Thyroid gland (tissue), 4 donors: ENCODE measurements at regions not wholly inside any gene's neighbourhood (a gene's known extent, or its start where the extent isn't known, plus 50 kb on each side); places are given as distances from the start of the nearest gene placed in this dataset.

Source experiments
- DNase-seq, 2 donors: peaks; one replicate each; pipeline ENCODE4 v3.0.0-alpha.2; 2019
- H3K27ac ChIP-seq, 3 donors: fragments of 200-600 bp; sonication (generic); 1 replicate in 2 of 3; 2 replicates in 1 of 3; pipeline ENCODE4 v1.5.1; 2016 to 2019; ENCODE audit warnings: mild to moderate bottlenecking in 1 of 3, moderate library complexity in 1 of 3
- H3K27me3 ChIP-seq: fragments of 200-600 bp; sonication (generic); one replicate; pipeline ENCODE4 v1.5.1; 2019
- H3K36me3 ChIP-seq, 2 donors: fragments of 200-600 bp; sonication (generic); one replicate each; pipeline ENCODE4 v1.5.1; 2016 to 2019
- H3K4me1 ChIP-seq, 2 donors: fragments of 200-600 bp; sonication (generic); one replicate each; pipeline ENCODE4 v1.5.1; 2017 to 2019
- H3K4me3 ChIP-seq, 3 donors: fragments of 200-600 bp; sonication (generic); replicated peaks in 1 of 3; 1 replicate in 2 of 3; 2 replicates in 1 of 3; pipeline ENCODE4 v1.5.1; 2016; ENCODE audit warnings: mild to moderate bottlenecking in 1 of 3
- H3K9me3 ChIP-seq: fragments of 200-600 bp; sonication (generic); one replicate; pipeline ENCODE4 v1.5.1; 2017
- CTCF ChIP-seq, 6 experiments: fragments of 200-600 bp in 3 of 6; fragments of 450-650 bp in 3 of 6; sonication (generic) in 3 of 6; IDR thresholded peaks; one replicate each; pipeline ENCODE4 v1.5.1; 2016 to 2019; ENCODE audit warnings: antibody characterized with exemption in 6 of 6, mild to moderate bottlenecking in 2 of 6, inconsistent platforms in 1 of 6, moderate library complexity in 1 of 6
- POLR2A ChIP-seq, 2 donors: fragments of 450-650 bp; IDR thresholded peaks; one replicate each; pipeline ENCODE4 v1.6.1; 2017; ENCODE audit warnings: antibody characterized with exemption in 2 of 2, mild to moderate bottlenecking in 2 of 2, moderate library complexity in 1 of 2
- WGBS, 2 donors: methylation state at CpG; one replicate each; pipeline ENCODE4 v1.1.5; 2017; 5-methylcytosine and 5-hydroxymethylcytosine counted together
- intact Hi-C: fragments of 100-400 bp; cut with DNase I; formaldehyde crosslinking; loops from one replicate; pipeline ENCODE4 v1.15.1; 2023

- H3K4me1 ChIP-seq = no peaks in the 10 kb centered on the region
- H3K36me3 ChIP-seq = no peaks in the 10 kb centered on the region
- H3K9me3 ChIP-seq = no peaks in the 10 kb centered on the region
- intact Hi-C loops = no loop called here
- TF ChIP-seq CTCF (IDR thresholded peaks at IDR 0.05) (no peak), POLR2A (IDR thresholded peaks at IDR 0.05) (no peak)
- H3K27me3 ChIP-seq = no peaks in the 10 kb centered on the region
- H3K27ac ChIP-seq = no peak overlapping the region
- 82 to 87% methylated on average over 4 of the region's 4 CpGs for WGBS, 2 donors
- no peak for DNase-seq
- H3K4me3 ChIP-seq = no peak overlapping the region
Observed at GRCh38 chr14:29459969-29460560, 467.6 kb downstream of the PRKD1 start.

DNA sequence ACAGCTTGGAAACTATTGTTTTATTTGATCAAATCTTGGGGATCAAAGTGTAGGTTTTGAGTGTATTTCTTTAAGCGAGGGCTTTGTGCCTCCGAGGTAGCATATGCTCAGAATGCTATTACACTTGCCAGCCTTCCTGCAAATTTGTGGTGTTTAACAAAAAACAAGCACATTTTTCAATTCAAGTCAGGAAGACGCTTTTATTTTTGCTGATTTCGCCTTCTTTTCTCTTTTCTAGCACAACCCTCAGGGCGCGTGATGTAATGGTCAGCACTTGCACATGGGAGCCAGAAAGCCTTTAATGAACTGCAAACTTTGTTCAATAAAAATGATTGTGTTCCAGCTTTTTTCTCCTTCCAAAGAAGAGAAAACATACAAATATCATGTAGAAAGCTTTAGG is 466.5 kb downstream of the PRKD1 start:
- Histone ChIP-seq H3K27me3 (no peaks in the 10 kb centered on the region), H3K4me3 (no peak overlapping the region), H3K9me3 (no peaks in the 10 kb centered on the region), H3K4me1 (no peaks in the 10 kb centered on the region), H3K27ac (no peak overlapping the region), H3K36me3 (no peaks in the 10 kb centered on the region)
- intact Hi-C loops = no loop called here
- DNase-seq = no peak
- WGBS, 2 donors = 75 to 76% methylated on average over 6 of the region's 6 CpGs
- no peak for TF ChIP-seq POLR2A (IDR thresholded peaks at IDR 0.05)
- no peak for TF ChIP-seq CTCF (IDR thresholded peaks at IDR 0.05)

DNA sequence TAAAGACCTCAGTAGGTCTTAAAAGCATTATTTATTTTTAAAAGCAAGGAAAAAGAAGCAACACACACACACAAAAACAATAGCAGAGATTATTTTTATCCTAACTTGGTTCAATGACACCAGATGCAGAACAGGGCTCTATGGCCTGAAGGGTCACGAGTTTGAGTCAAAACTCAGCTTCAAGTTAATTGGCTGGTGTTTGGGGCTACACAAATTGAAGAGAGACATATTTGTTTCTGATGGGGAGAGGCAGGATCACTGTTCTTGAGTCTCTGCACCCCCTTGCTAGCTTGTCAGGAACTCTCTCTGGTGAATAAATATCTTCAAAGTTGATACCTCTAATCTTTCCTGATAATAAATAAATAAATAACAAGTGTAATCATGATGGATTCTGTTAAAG is 466.1 kb downstream of the PRKD1 start:
- Histone ChIP-seq H3K36me3 (no peaks in the 10 kb centered on the region), H3K27ac (no peak overlapping the region), H3K27me3 (no peaks in the 10 kb centered on the region), H3K9me3 (no peaks in the 10 kb centered on the region), H3K4me1 (no peaks in the 10 kb centered on the region), H3K4me3 (no peak overlapping the region)
- intact Hi-C loops = no loop called here
- DNase-seq = no peak
- TF ChIP-seq CTCF (IDR thresholded peaks at IDR 0.05) (no peak), POLR2A (IDR thresholded peaks at IDR 0.05) (no peak)
- 59 to 71% methylated on average over 1 of the region's 1 CpG for WGBS, 2 donors

GRCh38 chr14:29462321-29462720 is 465.3 kb downstream of the PRKD1 start:
- no peaks in the 10 kb centered on the region for H3K27me3 ChIP-seq
- DNase-seq = no peak
- intact Hi-C loops = no loop called here
- H3K27ac ChIP-seq = no peak overlapping the region
- no peak for TF ChIP-seq CTCF (IDR thresholded peaks at IDR 0.05)
- TF ChIP-seq POLR2A (IDR thresholded peaks at IDR 0.05) = no peak
- no peak overlapping the region for H3K4me3 ChIP-seq
- no peaks in the 10 kb centered on the region for H3K36me3 ChIP-seq
- H3K4me1 ChIP-seq = no peaks in the 10 kb centered on the region
- H3K9me3 ChIP-seq = no peaks in the 10 kb centered on the region
- WGBS, 2 donors = 83% methylated on average over 1 of the region's 1 CpG

DNA sequence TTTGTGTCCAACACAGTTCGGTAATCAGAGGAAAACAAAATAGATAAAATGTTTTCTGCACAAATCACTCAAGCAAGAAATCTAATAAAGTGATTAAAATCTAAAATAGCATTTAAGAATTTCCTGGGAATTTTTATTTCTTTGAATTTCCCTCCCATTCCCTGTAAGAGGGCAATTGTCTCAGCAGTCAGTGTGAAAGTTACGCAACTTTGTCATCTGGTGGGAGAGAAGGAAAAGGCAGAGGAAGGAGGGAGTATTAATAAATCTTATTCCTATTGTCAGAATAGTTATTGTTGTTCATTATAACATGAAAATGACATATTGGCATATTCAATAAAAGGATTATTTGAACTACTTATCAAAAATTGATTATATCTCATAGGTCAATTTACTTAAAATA is 464.9 kb downstream of the PRKD1 start:
- DNase-seq = no peak
- TF ChIP-seq CTCF (IDR thresholded peaks at IDR 0.05) (no peak), POLR2A (IDR thresholded peaks at IDR 0.05) (no peak)
- Histone ChIP-seq H3K4me3 (no peak overlapping the region), H3K9me3 (no peaks in the 10 kb centered on the region), H3K27me3 (no peaks in the 10 kb centered on the region), H3K36me3 (no peaks in the 10 kb centered on the region), H3K27ac (no peak overlapping the region), H3K4me1 (no peaks in the 10 kb centered on the region)
- intact Hi-C loops = no loop called here
- 94 to 95% methylated on average over 2 of the region's 2 CpGs for WGBS, 2 donors
